ENCODE measurements at regions not wholly inside any gene's neighbourhood (a gene's known extent, or its start where the extent isn't known, plus 50 kb on each side); places are given as distances from the start of the nearest gene placed in this dataset.
"Not testable (repeated sequence)": the region's sequence is repeated elsewhere in the genome, so short reads cannot be mapped to it uniquely, and the experiment has no call there.

GRCh38 chr5:111829701-111830100, 72.7 kb upstream of the NREP start:
- Histone ChIP-seq H3K4me1 (ENCODE audit: insufficient read depth, low read length) (no peaks in the 10 kb centered on the region), H3K27me3 (ENCODE audit: control insufficient read depth in 1 of 2, insufficient read depth in 2 of 2, low read length in 2 of 2) (no peaks in the 10 kb centered on the region), H3K36me3 (ENCODE audit: insufficient read depth, low read length) (no peaks in the 10 kb centered on the region), H3K9me3 (ENCODE audit: control insufficient read depth in 1 of 2, insufficient read depth in 1 of 2, low read length in 2 of 2) (no peaks in the 10 kb centered on the region), H3K4me3 (ENCODE audit: low read length) (no peak overlapping the region), H3K27ac (ENCODE audit: low read depth in 1 of 2, low read length in 2 of 2) (no peak overlapping the region)
- H3K36me3 Mint-ChIP-seq (ENCODE audit: low read depth) = no peaks in the 10 kb centered on the region
- H3K27ac Mint-ChIP-seq = no peak overlapping the region
- intact Hi-C loops (cut with DNase I, micrococcal nuclease) = no loop called here
- H3K9me3 Mint-ChIP-seq = no peaks in the 10 kb centered on the region
- ATAC-seq (ENCODE audit: poor library complexity) (no peak), DNase-seq (no peak)
- no peaks in the 10 kb centered on the region for H3K27me3 Mint-ChIP-seq
- H3K4me1 Mint-ChIP-seq (ENCODE audit: low read depth) = no peaks in the 10 kb centered on the region
- CTCF ChIA-PET = interaction anchor here (1.5 kb wide), 1 partner anchor 10 kb away, joined by 4 read pairs; no protein-coding TSS in a partner anchor
- H3K4me3 Mint-ChIP-seq = no peak overlapping the region
- POLR2A ChIA-PET = no interaction called here
- TF ChIP-seq CTCF (IDR thresholded peaks at IDR 0.05) = no peak

DNA sequence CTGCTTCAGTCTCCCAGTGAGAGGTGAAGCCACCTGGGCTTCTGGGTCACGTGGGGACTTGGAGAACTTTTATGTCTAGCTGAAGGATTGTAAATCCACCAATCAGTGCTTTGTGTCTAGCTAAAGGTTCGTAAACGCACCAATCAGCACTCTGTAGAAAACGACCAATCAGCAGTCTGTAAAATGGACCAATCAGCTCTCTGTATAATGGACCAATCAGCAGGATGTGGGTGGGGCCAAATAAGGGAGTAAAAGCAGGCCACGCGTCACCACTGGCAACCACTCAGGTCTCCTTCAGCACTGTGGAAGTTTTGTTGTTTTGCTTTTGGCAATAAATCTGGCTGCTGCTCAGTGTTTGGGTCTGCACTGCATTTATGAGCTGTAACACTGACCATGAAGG, 69.1 kb upstream of the NREP start:
- no peaks in the 10 kb centered on the region for H3K27me3 ChIP-seq (ENCODE audit: control insufficient read depth in 1 of 2, insufficient read depth in 2 of 2, low read length in 2 of 2)
- H3K27ac ChIP-seq (ENCODE audit: low read depth in 1 of 2, low read length in 2 of 2) = no peak overlapping the region
- H3K27ac Mint-ChIP-seq = no peak overlapping the region
- DNase-seq (no peak), ATAC-seq (ENCODE audit: poor library complexity) (no peak)
- no peaks in the 10 kb centered on the region for H3K9me3 Mint-ChIP-seq
- POLR2A ChIA-PET = interaction anchor here (1.2 kb wide), 1 partner anchor 10 kb away, joined by 3 read pairs; no protein-coding TSS in a partner anchor
- H3K36me3 ChIP-seq (ENCODE audit: insufficient read depth, low read length) = no peaks in the 10 kb centered on the region
- H3K4me1 Mint-ChIP-seq (ENCODE audit: low read depth) = no peaks in the 10 kb centered on the region
- no peak overlapping the region for H3K4me3 ChIP-seq (ENCODE audit: low read length)
- intact Hi-C loops (cut with DNase I, micrococcal nuclease) = no loop called here
- H3K27me3 Mint-ChIP-seq = no peaks in the 10 kb centered on the region
- no peaks in the 10 kb centered on the region for H3K4me1 ChIP-seq (ENCODE audit: insufficient read depth, low read length)
- H3K4me3 Mint-ChIP-seq = no peak overlapping the region
- CTCF ChIA-PET = no interaction called here
- no peak for TF ChIP-seq CTCF (IDR thresholded peaks at IDR 0.05)
- no peaks in the 10 kb centered on the region for H3K9me3 ChIP-seq (ENCODE audit: control insufficient read depth in 1 of 2, insufficient read depth in 1 of 2, low read length in 2 of 2)
- no peaks in the 10 kb centered on the region for H3K36me3 Mint-ChIP-seq (ENCODE audit: low read depth)

DNA sequence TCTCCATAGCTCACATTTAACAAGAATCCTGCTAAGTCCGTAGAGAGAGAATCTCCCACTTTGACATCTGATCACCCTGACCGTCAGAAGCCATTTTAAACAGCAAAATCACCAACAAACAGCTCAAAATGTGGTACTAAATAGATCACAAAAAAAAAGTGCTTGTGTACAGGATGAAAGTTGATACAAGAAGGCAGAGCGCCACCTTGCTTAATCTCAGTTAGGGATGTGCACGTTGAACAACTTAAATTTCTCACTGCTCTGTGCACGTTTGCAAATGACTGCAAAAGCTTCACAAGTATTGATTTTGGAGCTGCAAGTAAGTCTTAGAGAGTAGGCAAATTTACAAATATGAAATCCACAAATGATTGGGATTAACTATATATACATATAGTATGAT, 63.1 kb upstream of the NREP start:
- Histone ChIP-seq H3K36me3 (ENCODE audit: insufficient read depth, low read length) (no peaks in the 10 kb centered on the region), H3K27me3 (ENCODE audit: control insufficient read depth in 1 of 2, insufficient read depth in 2 of 2, low read length in 2 of 2) (no peaks in the 10 kb centered on the region), H3K9me3 (ENCODE audit: control insufficient read depth in 1 of 2, insufficient read depth in 1 of 2, low read length in 2 of 2) (no peaks in the 10 kb centered on the region), H3K4me3 (ENCODE audit: low read length) (no peak overlapping the region), H3K27ac (ENCODE audit: low read depth in 1 of 2, low read length in 2 of 2) (no peak overlapping the region), H3K4me1 (ENCODE audit: insufficient read depth, low read length) (no peaks in the 10 kb centered on the region)
- no peak overlapping the region for H3K27ac Mint-ChIP-seq
- H3K9me3 Mint-ChIP-seq = no peaks in the 10 kb centered on the region
- no peaks in the 10 kb centered on the region for H3K27me3 Mint-ChIP-seq
- no peak for TF ChIP-seq CTCF (IDR thresholded peaks at IDR 0.05)
- H3K36me3 Mint-ChIP-seq (ENCODE audit: low read depth) = no peaks in the 10 kb centered on the region
- H3K4me1 Mint-ChIP-seq (ENCODE audit: low read depth) = no peaks in the 10 kb centered on the region
- intact Hi-C loops (cut with DNase I, micrococcal nuclease) = no loop called here
- no peak overlapping the region for H3K4me3 Mint-ChIP-seq
- no peak for DNase-seq
- ChIA-PET CTCF (interaction anchor here (1.5 kb wide), 1 partner anchor 9 kb away, joined by 4 read pairs; no protein-coding TSS in a partner anchor), POLR2A (no interaction called here)
- no peak for ATAC-seq (ENCODE audit: poor library complexity)

DNA sequence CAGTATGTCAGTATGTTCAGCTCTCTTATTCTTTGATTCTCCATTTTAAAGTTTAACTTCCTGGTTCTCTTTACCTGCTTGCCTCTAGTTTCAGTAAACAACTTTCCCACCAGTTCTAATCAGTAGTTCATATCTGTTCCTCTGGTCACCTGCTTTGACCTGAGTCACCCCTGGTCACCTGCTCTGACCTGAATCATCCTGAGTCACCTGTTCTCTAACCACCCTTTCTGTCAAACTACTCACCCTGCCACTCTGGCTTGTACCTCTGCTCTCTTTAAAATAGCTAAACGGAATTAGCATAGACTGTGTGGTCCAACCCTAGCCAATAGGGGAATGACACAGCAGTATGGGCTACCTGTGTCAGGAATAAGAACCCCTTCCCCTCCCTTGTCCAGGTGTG, 62.0 kb upstream of the NREP start:
- H3K4me3 Mint-ChIP-seq; H3K27ac ChIP-seq (ENCODE audit: low read depth in 1 of 2, low read length in 2 of 2); H3K9me3 Mint-ChIP-seq; ATAC-seq (ENCODE audit: poor library complexity); H3K36me3 Mint-ChIP-seq (ENCODE audit: low read depth); H3K4me3 ChIP-seq (ENCODE audit: low read length); POLR2A ChIA-PET; DNase-seq; H3K27me3 ChIP-seq (ENCODE audit: control insufficient read depth in 1 of 2, insufficient read depth in 2 of 2, low read length in 2 of 2); H3K4me1 Mint-ChIP-seq (ENCODE audit: low read depth); H3K27me3 Mint-ChIP-seq; H3K4me1 ChIP-seq (ENCODE audit: insufficient read depth, low read length); H3K9me3 ChIP-seq (ENCODE audit: control insufficient read depth in 1 of 2, insufficient read depth in 1 of 2, low read length in 2 of 2); intact Hi-C loops (cut with DNase I, micrococcal nuclease); H3K27ac Mint-ChIP-seq; H3K36me3 ChIP-seq (ENCODE audit: insufficient read depth, low read length): not testable (repeated sequence)
- CTCF ChIA-PET = interaction anchor here (1.5 kb wide), 1 partner anchor 10 kb away, joined by 4 read pairs; no protein-coding TSS in a partner anchor

All from CD4-positive, alpha-beta T cell (primary cell).